HCT116 (cell line): ENCODE measurements at regions not wholly inside any gene's neighbourhood (a gene's known extent, or its start where the extent isn't known, plus 50 kb on each side); places are given as distances from the start of the nearest gene placed in this dataset.

Experiments
- EZH2phosphoT487 ChIP-seq: fragments of 200-600 bp; IDR thresholded peaks from 2 replicates; pipeline ENCODE4 v1.6.1; 2018; ENCODE audit warnings: antibody characterized with exemption, borderline replicate concordance
- POLR2A ChIP-seq: IDR thresholded peaks from 2 replicates; pipeline ENCODE4 v1.7.0; 2011; ENCODE audit warnings: borderline replicate concordance; ENCODE audit not compliant: insufficient read depth, insufficient read length; ENCODE audit errors: extremely low read depth
- POLR2AphosphoS5 ChIP-seq: IDR thresholded peaks from 2 replicates; pipeline ENCODE4 v1.6.1; 2011; ENCODE audit warnings: mild to moderate bottlenecking, low read depth, low read length, moderate library complexity
- RAD21 ChIP-seq: IDR thresholded peaks from 2 replicates; pipeline ENCODE4 v1.6.1; 2012; ENCODE audit warnings: low read depth, mild to moderate bottlenecking
- TF ChIP-seq, protein P1 (sequence below), 3 experiments: fragments of 200-600 bp in 1 of 3; sonication (generic) in 1 of 3; IDR thresholded peaks in 2 of 3; conservative IDR thresholded peaks in 1 of 3; 2 replicates each; pipeline ENCODE4 v1.5.1; 2012 to 2017; ENCODE audit warnings: low read depth in 2 of 3, low read length in 2 of 3, antibody characterized with exemption in 1 of 3, borderline replicate concordance in 1 of 3, control low read depth in 1 of 3, mild to moderate bottlenecking in 1 of 3, mixed read lengths in 1 of 3, mixed run types in 1 of 3, moderate library complexity in 1 of 3; ENCODE audit not compliant: insufficient read depth in 1 of 3

- TF ChIP-seq, protein P1, sequence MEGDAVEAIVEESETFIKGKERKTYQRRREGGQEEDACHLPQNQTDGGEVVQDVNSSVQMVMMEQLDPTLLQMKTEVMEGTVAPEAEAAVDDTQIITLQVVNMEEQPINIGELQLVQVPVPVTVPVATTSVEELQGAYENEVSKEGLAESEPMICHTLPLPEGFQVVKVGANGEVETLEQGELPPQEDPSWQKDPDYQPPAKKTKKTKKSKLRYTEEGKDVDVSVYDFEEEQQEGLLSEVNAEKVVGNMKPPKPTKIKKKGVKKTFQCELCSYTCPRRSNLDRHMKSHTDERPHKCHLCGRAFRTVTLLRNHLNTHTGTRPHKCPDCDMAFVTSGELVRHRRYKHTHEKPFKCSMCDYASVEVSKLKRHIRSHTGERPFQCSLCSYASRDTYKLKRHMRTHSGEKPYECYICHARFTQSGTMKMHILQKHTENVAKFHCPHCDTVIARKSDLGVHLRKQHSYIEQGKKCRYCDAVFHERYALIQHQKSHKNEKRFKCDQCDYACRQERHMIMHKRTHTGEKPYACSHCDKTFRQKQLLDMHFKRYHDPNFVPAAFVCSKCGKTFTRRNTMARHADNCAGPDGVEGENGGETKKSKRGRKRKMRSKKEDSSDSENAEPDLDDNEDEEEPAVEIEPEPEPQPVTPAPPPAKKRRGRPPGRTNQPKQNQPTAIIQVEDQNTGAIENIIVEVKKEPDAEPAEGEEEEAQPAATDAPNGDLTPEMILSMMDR (IDR thresholded peaks at IDR 0.05 in 2 of 3, conservative IDR thresholded peaks at IDR 0.05 in 1 of 3; ENCODE audit: borderline replicate concordance in 1 of 3, insufficient read depth in 1 of 3, low read depth in 2 of 3, low read length in 2 of 3) = no peak
- TF ChIP-seq POLR2AphosphoS5 (no peak), RAD21 (no peak), EZH2phosphoT487 (no peak), POLR2A (no peak)
Observed at GRCh38 chr20:50269091-50270033, 78.7 kb downstream of the CEBPB start.
